HepG2 (cell line): ENCODE measurements at regions not wholly inside any gene's neighbourhood (a gene's known extent, or its start where the extent isn't known, plus 50 kb on each side); places are given as distances from the start of the nearest gene placed in this dataset.

Source experiments
- ATAC-seq: fragments of 200-7000 bp; cut with Tn5 transposase; 3 replicates; pipeline ENCODE4 v1.9.1; 2020; ENCODE audit warnings: mild to moderate bottlenecking, moderate library complexity
- BruUV-seq: library from RNA; stranded (reverse); fragments of 400-500 nt; replicated peaks from 2 replicates; lab custom pipeline; 2021; lab: Mats Ljungman, UMichigan
- CTCF ChIA-PET: fragments of 300-600 bp; formaldehyde crosslinking; extraction: SDS; loops from one replicate; lab custom pipeline; 2021; ENCODE audit warnings: low total read pairs, inconsistent platforms, low intra/inter-chr PET ratio; lab: Yijun Ruan, JAX
- POLR2A ChIA-PET: fragments of 350-600 bp; sonication (Branson Sonifier 250); formaldehyde crosslinking; loops from one replicate; lab custom pipeline; 2020; ENCODE audit warnings: antibody characterized with exemption, inconsistent platforms; lab: Yijun Ruan, JAX
- DNase-seq: peaks from one replicate; pipeline ENCODE4 v3.0.0-alpha.2; 2015; ENCODE audit warnings: low spot score
- FAIRE-seq: peaks from 3 replicates; lab custom pipeline; 2011; peaks lifted over from hg19 to GRCh38; lab: Jason Lieb, UNC
- H2AFZ ChIP-seq: one replicate; pipeline ENCODE4 v1.6.1; 2011; ENCODE audit warnings: low read length, inconsistent platforms
- H3K27ac ChIP-seq: fragments of 300-600 bp; 3 replicates; pipeline ENCODE4 v1.8.0; 2011; ENCODE audit warnings: mixed run types, mild to moderate bottlenecking, mixed read lengths, low read length, inconsistent platforms; ENCODE audit not compliant: insufficient read depth; ENCODE audit errors: extremely low read length
- H3K27me3 ChIP-seq, 2 experiments: fragments of 200-600 bp in 1 of 2; 2 replicates in 1 of 2; 3 replicates in 1 of 2; pipeline versions ENCODE4 v1.6.0 to v1.8.0; 2011; ENCODE audit warnings: low read length in 2 of 2, mild to moderate bottlenecking in 2 of 2, moderate library complexity in 2 of 2, inconsistent platforms in 1 of 2; ENCODE audit not compliant: insufficient read depth in 2 of 2, control insufficient read depth in 1 of 2
- H3K36me3 ChIP-seq, 2 experiments: fragments of 200-600 bp in 1 of 2; replicated peaks in 1 of 2; 2 replicates in 1 of 2; 3 replicates in 1 of 2; pipeline versions ENCODE4 v1.5.1 to v1.8.0; 2011; ENCODE audit warnings: low read length in 2 of 2, inconsistent platforms in 1 of 2; ENCODE audit not compliant: insufficient read depth in 2 of 2, control insufficient read depth in 1 of 2
- H3K4me1 ChIP-seq: 2 replicates; pipeline ENCODE4 v1.5.1; 2012; ENCODE audit warnings: low read length, inconsistent platforms; ENCODE audit not compliant: insufficient read depth
- H3K4me2 ChIP-seq: 2 replicates; pipeline ENCODE4 v1.6.0; 2011; ENCODE audit warnings: low read depth, low read length, inconsistent platforms
- H3K4me3 ChIP-seq, 3 experiments: fragments of 200-600 bp in 1 of 3; sonication (generic), shearing (Covaris generic) in 1 of 3; replicated peaks in 1 of 3; 2 replicates each; pipeline ENCODE4 v1.5.1; 2011 to 2016; ENCODE audit warnings: low read length in 3 of 3, inconsistent platforms in 2 of 3, low read depth in 2 of 3, mild to moderate bottlenecking in 2 of 3, control low read depth in 1 of 3, mixed read lengths in 1 of 3; ENCODE audit not compliant: insufficient read depth in 1 of 3
- H3K79me2 ChIP-seq: one replicate; pipeline ENCODE4 v1.6.1; 2011; ENCODE audit warnings: low read length, inconsistent platforms; ENCODE audit not compliant: insufficient read depth
- H3K9ac ChIP-seq: 2 replicates; pipeline ENCODE4 v1.6.0; 2011; ENCODE audit warnings: mild to moderate bottlenecking, low read depth, low read length, inconsistent platforms; ENCODE audit not compliant: insufficient read depth
- H3K9me3 ChIP-seq: 2 replicates; pipeline ENCODE4 v1.5.1; 2012; ENCODE audit warnings: mild to moderate bottlenecking, low read length
- H4K20me1 ChIP-seq: 2 replicates; pipeline ENCODE4 v1.6.0; 2011; ENCODE audit warnings: inconsistent platforms, mild to moderate bottlenecking, low read length, moderate library complexity; ENCODE audit not compliant: insufficient read depth
- DDIT3 ChIP-seq: sonication (generic); formaldehyde crosslinking; IDR thresholded peaks from 2 replicates; pipeline ENCODE4 v1.4.0; 2020; ENCODE audit warnings: mild to moderate bottlenecking, missing genetic modification reagents
- FLYWCH1 ChIP-seq: sonication (generic); formaldehyde crosslinking; IDR thresholded peaks from 2 replicates; pipeline ENCODE4 v1.8.1; 2023; ENCODE audit warnings: mild to moderate bottlenecking, missing genetic modification reagents
- FOSL2 ChIP-seq: sonication (generic); formaldehyde crosslinking; IDR thresholded peaks from 2 replicates; pipeline ENCODE4 v1.4.0; 2020; ENCODE audit warnings: missing genetic modification reagents
- HDAC2 ChIP-seq: sonication (generic); formaldehyde crosslinking; IDR thresholded peaks from 2 replicates; pipeline ENCODE4 v1.4.0; 2020; ENCODE audit warnings: missing genetic modification reagents
- PCBP1 ChIP-seq: fragments of 200-400 bp; formaldehyde crosslinking; IDR thresholded peaks from 2 replicates; pipeline ENCODE4 v1.6.1; 2017; ENCODE audit warnings: mild to moderate bottlenecking, low read depth, low read length, borderline replicate concordance
- XBP1 ChIP-seq: sonication (generic); formaldehyde crosslinking; IDR thresholded peaks from 2 replicates; pipeline ENCODE4 v1.5.0; 2020; ENCODE audit warnings: missing genetic modification reagents
- ZFYVE20 ChIP-seq: sonication (generic); formaldehyde crosslinking; IDR thresholded peaks from 2 replicates; pipeline ENCODE4 v1.8.0; 2023; ENCODE audit warnings: low read depth, mild to moderate bottlenecking, moderate library complexity, missing genetic modification reagents, borderline replicate concordance
- ZKSCAN5 ChIP-seq: sonication (generic); formaldehyde crosslinking; IDR thresholded peaks from 2 replicates; pipeline ENCODE4 v1.5.1; 2020; ENCODE audit warnings: mild to moderate bottlenecking, missing genetic modification reagents
- ZMAT3 ChIP-seq: sonication (generic); formaldehyde crosslinking; conservative IDR thresholded peaks from 2 replicates; pipeline ENCODE4 v1.7.0; 2021; ENCODE audit warnings: missing genetic modification reagents
- ZNF326 ChIP-seq: sonication (generic); formaldehyde crosslinking; IDR thresholded peaks from 2 replicates; pipeline ENCODE4 v1.4.0; 2020; ENCODE audit warnings: missing genetic modification reagents, borderline replicate concordance
- ZNF687 ChIP-seq: sonication (generic); formaldehyde crosslinking; IDR thresholded peaks from 2 replicates; pipeline ENCODE4 v1.5.1; 2020; ENCODE audit warnings: mild to moderate bottlenecking, missing genetic modification reagents, moderate library complexity
- ZNF691 ChIP-seq: sonication (generic); formaldehyde crosslinking; IDR thresholded peaks from 2 replicates; pipeline ENCODE4 v1.4.0; 2020; ENCODE audit warnings: missing genetic modification reagents, low read depth, mild to moderate bottlenecking, borderline replicate concordance
- WGBS: methylation state at CpG from one replicate; pipeline ENCODE4 v1.1.6; 2017; ENCODE audit warnings: low lambda C conversion rate; 5-methylcytosine and 5-hydroxymethylcytosine counted together
- in situ Hi-C: cut with HindIII; loops from 2 replicates; pipeline ENCODE4 v1.10.0; 2017; ENCODE audit warnings: low pct_unique_long_range_greater_than_20kb; ENCODE audit not compliant: extremely low pct_ligation_motif_present
- intact Hi-C: fragments of 100-400 bp; cut with micrococcal nuclease; formaldehyde crosslinking; loops from one replicate; pipeline ENCODE4 v1.10.0; 2022; ENCODE audit not compliant: unreplicated experiment
- TF ChIP-seq, protein P1 (sequence below): IDR thresholded peaks from 2 replicates; pipeline ENCODE4 v1.6.1; 2016; ENCODE audit warnings: low read depth
- TF ChIP-seq, protein P2 (sequence below): sonication (generic); formaldehyde crosslinking; IDR thresholded peaks from 2 replicates; pipeline ENCODE4 v1.5.0; 2020; ENCODE audit warnings: mild to moderate bottlenecking, missing genetic modification reagents, borderline replicate concordance

- TF ChIP-seq, protein P1, sequence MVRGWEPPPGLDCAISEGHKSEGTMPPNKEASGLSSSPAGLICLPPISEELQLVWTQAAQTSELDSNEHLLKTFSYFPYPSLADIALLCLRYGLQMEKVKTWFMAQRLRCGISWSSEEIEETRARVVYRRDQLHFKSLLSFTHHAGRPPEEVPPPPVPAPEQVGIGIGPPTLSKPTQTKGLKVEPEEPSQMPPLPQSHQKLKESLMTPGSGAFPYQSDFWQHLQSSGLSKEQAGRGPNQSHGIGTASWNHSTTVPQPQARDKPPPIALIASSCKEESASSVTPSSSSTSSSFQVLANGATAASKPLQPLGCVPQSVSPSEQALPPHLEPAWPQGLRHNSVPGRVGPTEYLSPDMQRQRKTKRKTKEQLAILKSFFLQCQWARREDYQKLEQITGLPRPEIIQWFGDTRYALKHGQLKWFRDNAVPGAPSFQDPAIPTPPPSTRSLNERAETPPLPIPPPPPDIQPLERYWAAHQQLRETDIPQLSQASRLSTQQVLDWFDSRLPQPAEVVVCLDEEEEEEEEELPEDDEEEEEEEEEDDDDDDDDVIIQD (CRISPR knock-in tag), result no peak
- no peak for TF ChIP-seq ZMAT3
Observed at GRCh38 chr1:219428651-219429050, 184.3 kb downstream of the ZC3H11B start (continued).

- ChIA-PET POLR2A (no interaction called here), CTCF (no interaction called here)
- H3K36me3 ChIP-seq, result no peaks in the 10 kb centered on the region
Observed at GRCh38 chr1:219427989-219428388, 184.9 kb downstream of the ZC3H11B start.

More at GRCh38 chr1:219427989-219428388, 184.9 kb downstream of the ZC3H11B start:
- H3K9me3 ChIP-seq, result no peaks in the 10 kb centered on the region
- no peak overlapping the region for H3K4me2 ChIP-seq
- DNase-seq, result no peak
- no peaks in the 10 kb centered on the region for H3K4me1 ChIP-seq
- TF ChIP-seq XBP1 (no peak), ZFYVE20 (no peak), PCBP1 (no peak), ZNF687 (CRISPR knock-in tag) (no peak), FLYWCH1 (CRISPR knock-in tag) (no peak), FOSL2 (CRISPR knock-in tag) (no peak), HDAC2 (CRISPR knock-in tag) (no peak), ZNF326 (CRISPR knock-in tag) (no peak), DDIT3 (CRISPR knock-in tag) (no peak), ZKSCAN5 (CRISPR knock-in tag) (no peak), ZNF691 (CRISPR knock-in tag) (no peak)
- TF ChIP-seq, protein P2, sequence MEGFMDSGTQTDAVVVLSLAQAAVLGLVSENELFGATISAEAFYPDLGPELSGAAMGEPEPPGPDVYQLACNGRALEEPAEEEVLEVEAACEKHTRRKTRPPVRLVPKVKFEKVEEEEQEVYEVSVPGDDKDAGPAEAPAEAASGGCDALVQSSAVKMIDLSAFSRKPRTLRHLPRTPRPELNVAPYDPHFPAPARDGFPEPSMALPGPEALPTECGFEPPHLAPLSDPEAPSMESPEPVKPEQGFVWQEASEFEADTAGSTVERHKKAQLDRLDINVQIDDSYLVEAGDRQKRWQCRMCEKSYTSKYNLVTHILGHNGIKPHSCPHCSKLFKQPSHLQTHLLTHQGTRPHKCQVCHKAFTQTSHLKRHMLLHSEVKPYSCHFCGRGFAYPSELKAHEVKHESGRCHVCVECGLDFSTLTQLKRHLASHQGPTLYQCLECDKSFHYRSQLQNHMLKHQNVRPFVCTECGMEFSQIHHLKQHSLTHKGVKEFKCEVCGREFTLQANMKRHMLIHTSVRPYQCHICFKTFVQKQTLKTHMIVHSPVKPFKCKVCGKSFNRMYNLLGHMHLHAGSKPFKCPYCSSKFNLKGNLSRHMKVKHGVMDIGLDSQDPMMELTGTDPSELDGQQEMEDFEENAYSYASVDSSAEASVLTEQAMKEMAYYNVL (CRISPR knock-in tag), result no peak
- TF ChIP-seq, all 625 proteins: peak for 0
- no peaks in the 10 kb centered on the region; a peak in 1 of 5 replicates for H3K27me3 ChIP-seq
- in situ Hi-C loops, result no loop called here
- no peak overlapping the region for H3K9ac ChIP-seq
- H2AFZ ChIP-seq, result no peak overlapping the region
- no peaks in the 10 kb centered on the region for H3K79me2 ChIP-seq
- intact Hi-C loops, result no loop called here
- ATAC-seq, result no peak
- H3K27ac ChIP-seq, result no peak overlapping the region
- 0% methylated on average over 2 of the region's 2 CpGs for WGBS
- no TSS peak for BruUV-seq
- H4K20me1 ChIP-seq, result no peaks in the 10 kb centered on the region
- H3K4me3 ChIP-seq, result no peak overlapping the region
- no peak for FAIRE-seq
